ENCODE measurements at regions not wholly inside any gene's neighbourhood (a gene's known extent, or its start where the extent isn't known, plus 50 kb on each side); places are given as distances from the start of the nearest gene placed in this dataset.

DNA sequence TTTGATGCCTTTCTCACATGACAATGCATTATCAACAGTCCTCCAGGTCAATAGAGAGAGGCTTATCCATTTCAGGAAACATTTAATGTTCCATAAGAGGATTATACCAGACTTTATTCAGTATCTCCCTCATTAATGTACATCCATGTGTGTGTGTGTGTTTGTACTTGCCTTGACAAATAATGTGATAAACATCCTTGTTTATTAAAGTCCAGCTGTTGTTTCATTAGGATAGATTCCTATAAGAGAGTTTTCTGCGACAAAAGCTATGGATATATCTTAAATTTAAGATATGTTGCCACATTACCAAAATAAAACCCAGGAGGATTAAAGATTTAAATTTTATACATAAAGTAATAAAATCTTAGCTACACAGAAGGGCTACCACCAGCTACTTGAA lies 492.6 kb downstream of the TOX3 start:
- no peak overlapping the region for H3K4me3 ChIP-seq
- no peaks in the 10 kb centered on the region for H3K36me3 ChIP-seq (replicated peaks in 1 of 2; ENCODE audit: insufficient read depth in 1 of 2, low read depth in 2 of 2)
- H3K9me3 ChIP-seq: no peaks in the 10 kb centered on the region
- 89 to 93% methylated on average over 1 of the region's 1 CpG for WGBS, 2 donors
- ATAC-seq (no peak), DNase-seq (no peak)
- no peak overlapping the region for H3K27ac ChIP-seq
- TF ChIP-seq CTCF (IDR thresholded peaks at IDR 0.05) (no peak), POLR2A (IDR thresholded peaks at IDR 0.05) (no peak)
- intact Hi-C loops (cut with DNase I): no loop called here
- H3K27me3 ChIP-seq: no peaks in the 10 kb centered on the region
- H3K4me1 ChIP-seq: no peaks in the 10 kb centered on the region

GRCh38 chr16:52052818-52053217 lies 494.1 kb downstream of the TOX3 start:
- Histone ChIP-seq H3K4me1 (no peaks in the 10 kb centered on the region), H3K4me3 (no peak overlapping the region), H3K9me3 (no peaks in the 10 kb centered on the region), H3K27ac (no peak overlapping the region), H3K27me3 (no peaks in the 10 kb centered on the region), H3K36me3 (replicated peaks in 1 of 2; ENCODE audit: insufficient read depth in 1 of 2, low read depth in 2 of 2) (no peaks in the 10 kb centered on the region)
- ATAC-seq (no peak), DNase-seq (no peak)
- TF ChIP-seq POLR2A (IDR thresholded peaks at IDR 0.05): no peak
- TF ChIP-seq CTCF (IDR thresholded peaks at IDR 0.05): no peak
- intact Hi-C loops (cut with DNase I): no loop called here

DNA sequence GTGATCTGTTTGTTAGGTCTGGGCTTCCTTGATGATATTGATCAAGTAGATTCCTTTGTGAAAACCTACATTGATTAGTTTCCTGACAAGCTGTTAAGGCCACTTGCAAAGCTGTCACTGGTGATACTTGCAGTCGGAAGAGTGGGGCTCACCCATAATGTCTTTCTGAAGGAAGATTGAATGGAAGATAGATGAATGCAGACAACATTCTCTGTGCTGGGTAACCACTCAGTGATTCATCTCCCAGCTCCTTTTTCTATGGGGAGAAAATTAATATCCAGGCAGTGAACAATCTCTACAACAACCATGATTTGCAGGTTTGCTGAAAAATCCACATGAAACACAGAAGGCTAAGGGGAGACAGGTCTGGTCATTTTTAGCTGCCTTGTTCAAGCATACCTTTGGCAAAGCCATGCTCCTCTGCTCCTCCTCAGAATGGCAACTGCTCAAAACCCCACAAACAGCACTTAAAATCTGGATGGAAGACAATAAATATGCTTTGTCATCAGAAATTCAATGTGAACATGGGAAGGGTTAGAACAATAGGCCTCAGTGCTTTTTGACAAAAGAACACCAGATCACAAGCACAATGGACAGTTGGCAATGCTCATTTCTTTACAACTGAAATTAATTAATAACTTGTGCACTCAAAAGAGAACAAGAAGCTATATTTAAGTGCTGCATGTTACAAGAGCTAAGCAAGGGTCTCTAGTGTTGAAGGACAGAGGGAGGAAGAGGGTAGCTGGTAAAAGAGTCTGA lies 495.4 kb downstream of the TOX3 start:
- ATAC-seq (no peak), DNase-seq (no peak)
- Histone ChIP-seq H3K36me3 (replicated peaks in 1 of 2; ENCODE audit: insufficient read depth in 1 of 2, low read depth in 2 of 2) (no peaks in the 10 kb centered on the region), H3K27ac (no peak overlapping the region), H3K4me1 (no peaks in the 10 kb centered on the region), H3K4me3 (no peak overlapping the region), H3K27me3 (no peaks in the 10 kb centered on the region), H3K9me3 (no peaks in the 10 kb centered on the region)
- intact Hi-C loops (cut with DNase I): no loop called here
- TF ChIP-seq CTCF (IDR thresholded peaks at IDR 0.05) (no peak), POLR2A (IDR thresholded peaks at IDR 0.05) (no peak)
- 77 to 86% methylated on average over 1 of the region's 1 CpG for WGBS, 2 donors

DNA sequence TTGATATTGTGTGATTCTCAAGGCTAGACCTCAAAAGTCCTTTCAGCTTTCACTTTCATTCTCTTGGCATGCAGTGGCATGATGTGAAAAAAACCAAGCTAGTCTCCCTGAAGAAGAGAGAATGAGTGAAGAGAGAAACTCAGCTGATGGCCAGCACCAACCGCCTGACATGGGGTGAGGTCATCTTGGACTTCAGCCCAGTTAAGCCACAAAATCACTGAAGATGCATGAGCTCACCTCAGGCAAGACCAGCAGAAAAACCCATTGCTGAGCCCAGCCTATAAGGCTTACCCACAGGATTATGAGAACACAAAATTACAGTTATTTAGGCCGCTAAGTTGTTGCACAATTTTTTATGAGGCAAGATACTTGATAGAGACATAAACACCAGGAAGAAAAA lies 496.5 kb downstream of the TOX3 start:
- Histone ChIP-seq H3K27me3 (no peaks in the 10 kb centered on the region), H3K4me3 (no peak overlapping the region), H3K27ac (no peak overlapping the region), H3K36me3 (replicated peaks in 1 of 2; ENCODE audit: insufficient read depth in 1 of 2, low read depth in 2 of 2) (no peaks in the 10 kb centered on the region), H3K4me1 (no peaks in the 10 kb centered on the region), H3K9me3 (no peaks in the 10 kb centered on the region)
- 54 to 66% methylated on average over 2 of the region's 2 CpGs for WGBS, 2 donors
- intact Hi-C loops (cut with DNase I): no loop called here
- DNase-seq: no peak
- ATAC-seq: no peak
- no peak for TF ChIP-seq POLR2A (IDR thresholded peaks at IDR 0.05)
- TF ChIP-seq CTCF (IDR thresholded peaks at IDR 0.05): no peak

DNA sequence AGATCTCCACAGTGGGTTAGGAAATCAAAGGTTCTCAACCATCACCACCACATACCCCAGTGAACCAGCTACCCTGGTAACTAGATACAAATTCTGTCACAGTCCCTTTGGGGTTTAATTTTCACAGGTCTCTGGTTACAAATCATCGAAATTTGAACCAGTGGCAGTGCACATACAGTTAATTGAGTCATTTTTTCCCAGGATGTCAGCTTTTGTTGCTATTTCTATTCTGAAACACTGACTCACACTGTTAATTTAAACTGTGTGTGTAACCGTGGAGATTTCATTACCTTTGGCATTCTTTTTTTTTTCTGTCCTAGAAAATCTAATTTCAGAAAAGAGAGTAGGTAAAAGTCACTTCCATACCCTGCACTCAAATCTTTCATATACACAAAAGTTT lies 511.5 kb downstream of the TOX3 start:
- TF ChIP-seq CTCF (IDR thresholded peaks at IDR 0.05) (no peak), POLR2A (IDR thresholded peaks at IDR 0.05) (no peak)
- no peak for DNase-seq

More for the DNA sequence above, 511.5 kb downstream of the TOX3 start:
- Histone ChIP-seq H3K27ac (no peak overlapping the region), H3K4me3 (no peak overlapping the region), H3K36me3 (replicated peaks in 1 of 2; ENCODE audit: insufficient read depth in 1 of 2, low read depth in 2 of 2) (no peaks in the 10 kb centered on the region), H3K9me3 (no peaks in the 10 kb centered on the region), H3K27me3 (no peaks in the 10 kb centered on the region), H3K4me1 (no peaks in the 10 kb centered on the region)
- intact Hi-C loops (cut with DNase I): no loop called here
- 25 to 39% methylated on average over 2 of the region's 2 CpGs for WGBS, 2 donors
- no peak for ATAC-seq
